ENCODE measurements at regions not wholly inside any gene's neighbourhood (a gene's known extent, or its start where the extent isn't known, plus 50 kb on each side); places are given as distances from the start of the nearest gene placed in this dataset.

DNA sequence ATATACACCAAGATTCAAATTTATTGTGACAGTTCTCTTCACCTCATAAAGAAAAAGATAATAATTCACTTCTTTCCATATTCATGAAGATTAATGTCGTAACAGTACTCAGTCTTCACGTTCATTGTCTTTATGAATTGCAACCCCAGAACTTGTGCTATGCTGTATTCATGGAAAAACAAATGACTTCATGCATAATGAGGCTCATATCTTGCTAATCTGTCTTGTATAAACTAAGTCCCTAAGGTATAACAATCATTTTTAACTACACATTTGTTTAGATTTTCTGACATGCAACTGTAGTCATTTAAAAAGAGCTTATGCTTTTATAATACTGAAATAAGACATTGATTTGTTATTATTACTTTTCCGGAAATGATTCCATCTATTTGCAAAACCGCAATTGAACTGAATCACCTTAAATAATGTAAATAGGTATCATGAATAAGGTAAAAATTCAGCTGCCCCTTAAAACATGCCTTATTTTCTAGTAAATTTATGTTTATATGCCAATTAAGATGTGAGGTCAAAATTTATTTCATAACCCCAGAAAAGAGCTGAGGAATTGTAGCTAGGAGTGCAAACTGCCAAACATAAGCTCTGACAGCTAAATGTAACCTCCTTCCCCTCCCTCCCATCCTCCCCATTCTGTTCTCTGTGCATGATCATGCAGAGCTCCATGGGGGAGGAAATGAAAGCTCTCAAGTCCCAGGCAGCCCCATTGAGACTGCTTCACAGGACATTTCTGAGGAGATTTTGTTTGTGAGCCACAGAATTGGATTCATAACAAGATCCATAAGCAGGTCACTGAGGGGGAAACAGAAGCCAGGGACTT is 301.6 kb downstream of the ATP23 start:
- TF ChIP-seq, protein P1, sequence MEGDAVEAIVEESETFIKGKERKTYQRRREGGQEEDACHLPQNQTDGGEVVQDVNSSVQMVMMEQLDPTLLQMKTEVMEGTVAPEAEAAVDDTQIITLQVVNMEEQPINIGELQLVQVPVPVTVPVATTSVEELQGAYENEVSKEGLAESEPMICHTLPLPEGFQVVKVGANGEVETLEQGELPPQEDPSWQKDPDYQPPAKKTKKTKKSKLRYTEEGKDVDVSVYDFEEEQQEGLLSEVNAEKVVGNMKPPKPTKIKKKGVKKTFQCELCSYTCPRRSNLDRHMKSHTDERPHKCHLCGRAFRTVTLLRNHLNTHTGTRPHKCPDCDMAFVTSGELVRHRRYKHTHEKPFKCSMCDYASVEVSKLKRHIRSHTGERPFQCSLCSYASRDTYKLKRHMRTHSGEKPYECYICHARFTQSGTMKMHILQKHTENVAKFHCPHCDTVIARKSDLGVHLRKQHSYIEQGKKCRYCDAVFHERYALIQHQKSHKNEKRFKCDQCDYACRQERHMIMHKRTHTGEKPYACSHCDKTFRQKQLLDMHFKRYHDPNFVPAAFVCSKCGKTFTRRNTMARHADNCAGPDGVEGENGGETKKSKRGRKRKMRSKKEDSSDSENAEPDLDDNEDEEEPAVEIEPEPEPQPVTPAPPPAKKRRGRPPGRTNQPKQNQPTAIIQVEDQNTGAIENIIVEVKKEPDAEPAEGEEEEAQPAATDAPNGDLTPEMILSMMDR (IDR thresholded peaks at IDR 0.05): no peak
- TF ChIP-seq EP300 (IDR thresholded peaks at IDR 0.05): no peak
- no peak for TF ChIP-seq POLR2A (IDR thresholded peaks at IDR 0.05)

Data from gastroesophageal sphincter (tissue), 3 donors.